GM12801 (cell line): ENCODE measurements at regions not wholly inside any gene's neighbourhood (a gene's known extent, or its start where the extent isn't known, plus 50 kb on each side); places are given as distances from the start of the nearest gene placed in this dataset.

Experiments used
- TF ChIP-seq, protein P1 (sequence below): IDR thresholded peaks from one replicate; pipeline ENCODE4 v1.5.1; 2011; ENCODE audit warnings: control low read depth; ENCODE audit not compliant: insufficient read length; ENCODE audit errors: extremely low read depth

DNA sequence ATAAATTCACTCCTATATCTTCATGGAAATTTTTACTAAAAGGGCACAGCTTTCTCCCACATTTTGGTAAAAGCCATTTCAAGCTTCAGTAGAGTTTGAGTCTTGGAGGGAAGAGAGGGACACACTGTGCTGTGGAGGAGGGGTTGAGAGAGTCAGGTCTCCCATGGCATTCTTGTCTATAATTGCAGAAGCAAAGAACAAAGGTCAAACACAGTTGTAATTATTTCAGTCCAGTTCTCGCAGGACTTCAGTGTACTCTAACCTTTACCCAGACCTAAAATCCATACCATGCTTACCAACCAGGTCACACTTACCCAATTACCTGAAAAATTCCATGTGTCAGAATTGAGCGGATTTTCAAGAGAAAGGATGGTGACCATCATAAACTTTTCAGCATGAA is 298.4 kb downstream of the XPNPEP1 start:
- TF ChIP-seq, protein P1, sequence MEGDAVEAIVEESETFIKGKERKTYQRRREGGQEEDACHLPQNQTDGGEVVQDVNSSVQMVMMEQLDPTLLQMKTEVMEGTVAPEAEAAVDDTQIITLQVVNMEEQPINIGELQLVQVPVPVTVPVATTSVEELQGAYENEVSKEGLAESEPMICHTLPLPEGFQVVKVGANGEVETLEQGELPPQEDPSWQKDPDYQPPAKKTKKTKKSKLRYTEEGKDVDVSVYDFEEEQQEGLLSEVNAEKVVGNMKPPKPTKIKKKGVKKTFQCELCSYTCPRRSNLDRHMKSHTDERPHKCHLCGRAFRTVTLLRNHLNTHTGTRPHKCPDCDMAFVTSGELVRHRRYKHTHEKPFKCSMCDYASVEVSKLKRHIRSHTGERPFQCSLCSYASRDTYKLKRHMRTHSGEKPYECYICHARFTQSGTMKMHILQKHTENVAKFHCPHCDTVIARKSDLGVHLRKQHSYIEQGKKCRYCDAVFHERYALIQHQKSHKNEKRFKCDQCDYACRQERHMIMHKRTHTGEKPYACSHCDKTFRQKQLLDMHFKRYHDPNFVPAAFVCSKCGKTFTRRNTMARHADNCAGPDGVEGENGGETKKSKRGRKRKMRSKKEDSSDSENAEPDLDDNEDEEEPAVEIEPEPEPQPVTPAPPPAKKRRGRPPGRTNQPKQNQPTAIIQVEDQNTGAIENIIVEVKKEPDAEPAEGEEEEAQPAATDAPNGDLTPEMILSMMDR, result no peak

DNA sequence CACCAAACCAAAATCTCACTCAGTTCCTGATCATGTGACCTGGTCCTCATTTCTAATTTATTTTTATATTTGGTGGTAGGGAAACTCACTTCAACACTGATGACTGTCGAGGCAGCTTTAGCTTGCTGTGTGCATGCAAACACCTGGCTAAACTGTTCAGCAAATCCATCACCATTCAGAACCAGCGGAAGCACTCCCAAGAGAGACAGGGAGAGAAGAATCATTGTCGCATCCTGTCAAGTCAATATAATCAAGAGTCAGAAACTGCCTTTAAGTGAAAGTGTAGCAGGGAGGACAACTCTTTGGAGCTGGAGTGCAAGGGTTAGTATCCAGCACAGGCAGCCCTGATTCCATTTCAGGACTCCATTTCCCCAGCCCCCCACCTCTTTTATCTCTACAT is 300.7 kb downstream of the XPNPEP1 start:
- TF ChIP-seq, protein P1, result no peak

DNA sequence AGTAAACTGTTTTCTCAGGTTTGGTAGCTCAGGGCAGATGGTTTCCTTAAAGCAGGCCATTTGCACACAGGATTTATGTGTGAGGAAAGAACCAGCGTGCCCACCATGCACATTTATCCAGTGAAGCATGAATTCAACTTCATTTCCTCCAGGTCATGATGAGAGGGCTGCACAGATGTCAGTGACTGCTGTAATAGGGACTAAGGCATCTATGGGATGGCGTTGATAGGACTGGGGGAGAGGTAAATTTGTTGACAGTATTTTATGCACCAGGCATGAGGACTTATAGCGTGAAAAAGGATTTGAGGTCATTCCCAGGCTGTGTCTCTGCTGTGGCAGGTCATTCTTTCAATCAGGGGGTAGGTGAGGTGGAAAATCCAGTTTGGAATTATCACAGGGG is 302.9 kb downstream of the XPNPEP1 start:
- TF ChIP-seq, protein P1, result no peak

DNA sequence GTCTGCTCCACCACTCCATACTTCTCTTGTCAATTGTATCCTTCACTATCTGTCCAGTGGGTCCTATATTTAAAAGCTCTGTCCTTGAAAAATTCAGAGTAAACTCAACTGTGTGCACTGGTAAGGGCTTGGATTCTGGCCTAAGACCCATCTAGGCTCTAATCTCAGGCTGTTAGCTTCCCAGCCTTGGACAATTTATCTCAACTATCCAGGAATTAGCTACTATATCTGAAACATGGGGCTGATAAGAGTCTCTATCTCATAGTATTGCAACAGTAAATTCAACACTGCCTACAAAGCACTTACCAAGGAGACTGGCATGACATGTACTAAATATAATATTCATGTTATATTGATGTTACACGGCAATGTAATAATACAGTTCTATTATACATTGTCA is 303.4 kb downstream of the XPNPEP1 start:
- TF ChIP-seq, protein P1, result no peak

DNA sequence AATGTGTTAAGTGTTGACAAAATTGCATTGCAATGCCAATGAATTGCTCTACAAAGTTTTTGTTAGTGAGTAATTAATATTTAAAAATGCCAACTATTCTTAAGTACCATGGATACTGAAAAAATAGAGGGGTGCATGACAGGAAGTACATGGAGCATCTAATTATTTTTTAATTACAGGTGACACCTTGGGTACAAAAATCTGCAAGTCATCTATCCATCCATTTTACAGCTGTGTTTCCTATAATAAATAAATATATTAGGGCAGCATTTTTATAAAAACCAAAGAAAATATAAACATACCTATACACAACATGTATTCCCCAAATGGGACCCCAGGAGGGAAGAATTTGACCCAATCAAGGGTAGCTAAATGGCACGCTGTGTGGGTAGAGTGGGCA is 304.6 kb downstream of the XPNPEP1 start:
- TF ChIP-seq, protein P1, result no peak

DNA sequence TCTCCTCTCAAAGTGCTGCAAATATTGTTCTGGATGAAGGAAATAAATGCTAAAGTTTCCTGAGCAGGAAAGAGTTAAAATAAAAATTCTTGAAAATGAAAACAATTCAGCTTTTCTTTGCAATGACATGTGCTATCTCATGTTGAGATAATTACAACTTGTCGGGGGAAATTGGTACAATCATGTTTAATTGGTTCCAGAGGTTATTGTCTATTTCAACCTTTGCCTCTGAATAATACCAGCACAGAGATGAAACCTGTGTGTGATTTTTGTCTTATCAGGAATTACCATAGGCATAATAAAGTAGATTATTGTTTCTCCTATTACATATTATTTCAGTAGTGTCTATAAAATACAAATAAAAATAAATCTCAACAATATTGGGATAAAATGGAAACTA is 305.0 kb downstream of the XPNPEP1 start:
- TF ChIP-seq, protein P1, result no peak

DNA sequence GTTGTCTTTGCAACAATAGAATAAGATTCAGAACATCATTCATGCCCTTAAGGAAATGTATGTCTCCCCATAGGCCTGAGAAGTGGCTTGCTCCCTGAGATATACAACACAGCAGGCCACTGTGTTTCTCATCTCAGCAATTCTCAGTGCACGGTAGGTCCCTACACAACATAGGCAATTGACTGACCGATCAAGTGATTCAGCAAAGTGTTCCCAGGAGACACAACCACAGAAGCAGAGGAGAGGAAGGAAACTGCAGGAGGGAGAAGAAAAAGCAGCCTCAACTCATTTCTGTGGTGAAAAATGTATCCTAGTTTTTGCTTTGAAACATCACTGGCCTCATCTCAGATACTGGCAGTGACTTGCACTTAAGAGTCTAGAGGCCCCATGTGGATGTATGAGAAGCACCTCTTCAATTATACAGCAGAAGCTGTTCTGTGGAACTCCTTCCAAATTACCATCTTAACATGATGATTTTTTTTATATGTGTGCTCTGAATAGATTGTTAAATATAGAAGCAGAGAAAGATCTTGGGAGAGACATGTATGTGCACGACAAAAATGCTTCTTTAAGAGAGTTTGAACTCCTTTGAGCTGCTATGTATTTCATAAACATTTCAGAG is 306.8 kb downstream of the XPNPEP1 start:
- TF ChIP-seq, protein P1, result no peak
